HG02642 (cell line): ENCODE measurements at regions not wholly inside any gene's neighbourhood (a gene's known extent, or its start where the extent isn't known, plus 50 kb on each side); places are given as distances from the start of the nearest gene placed in this dataset.
"Not testable (repeated sequence)": the region's sequence is repeated elsewhere in the genome, so short reads cannot be mapped to it uniquely, and the experiment has no call there.

Experiments used
- ATAC-seq: cut with Tn5 transposase; IDR thresholded peaks from one replicate; pipeline ENCODE4 v1.9.1; 2021; ENCODE audit warnings: mild to moderate bottlenecking; ENCODE audit not compliant: unreplicated experiment, poor library complexity

DNA sequence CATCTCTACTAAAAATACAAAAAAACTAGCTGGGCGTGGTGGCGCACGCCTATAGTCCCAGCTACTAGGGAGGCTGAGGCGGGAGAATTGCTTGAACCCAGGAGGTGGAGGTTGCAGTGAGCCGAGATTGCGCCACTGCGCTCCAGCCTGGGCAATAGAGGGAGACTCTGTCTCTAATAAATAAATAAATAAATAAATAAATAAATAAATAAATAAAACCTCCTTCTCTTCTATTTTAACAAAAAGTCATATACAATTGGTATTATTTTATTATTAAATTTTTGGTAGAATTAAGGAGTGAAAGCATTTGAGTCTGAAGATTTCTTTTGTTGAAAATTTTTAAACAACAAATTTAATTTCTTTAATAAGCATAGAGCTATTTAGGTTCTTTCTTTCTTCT lies 301.7 kb downstream of the CD83 start:
- ATAC-seq = not testable (repeated sequence)

DNA sequence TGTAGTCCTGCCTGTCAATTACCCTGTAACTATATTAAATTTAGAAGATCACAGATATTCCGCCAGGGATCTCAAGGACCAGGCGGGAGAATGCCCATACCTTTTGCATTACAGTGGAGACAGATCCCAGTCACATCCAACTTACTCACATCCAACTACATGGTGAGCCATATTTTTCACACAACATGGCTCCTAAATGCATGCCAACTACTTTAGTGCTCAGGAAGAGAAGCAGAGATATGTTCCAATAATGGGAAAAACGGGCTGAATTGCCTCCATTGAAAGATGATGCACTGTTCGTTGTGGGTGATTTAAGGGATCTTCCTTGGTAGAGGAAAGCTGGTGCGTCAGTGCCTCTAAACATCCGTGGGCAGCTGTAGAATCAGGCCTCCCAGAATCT lies 304.5 kb downstream of the CD83 start:
- ATAC-seq = no peak

DNA sequence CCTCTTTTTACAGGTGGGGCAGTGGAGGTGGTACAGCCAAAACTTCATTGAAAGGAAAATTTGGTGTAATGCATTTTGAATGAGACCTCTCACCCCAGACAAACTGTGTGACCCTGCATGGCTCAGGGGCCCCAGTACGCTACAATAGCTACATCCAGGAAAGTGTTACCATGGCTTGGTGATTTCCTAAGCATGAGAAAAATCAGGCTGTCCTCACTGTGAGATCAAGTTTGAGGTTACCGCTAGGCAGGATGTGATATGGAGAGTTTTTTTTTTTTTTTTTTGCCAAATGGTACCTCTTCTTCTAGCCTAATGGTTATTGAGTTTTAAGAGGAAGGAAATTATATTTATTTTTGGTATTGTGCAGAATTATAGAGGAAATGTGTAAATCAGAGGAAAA lies 305.3 kb downstream of the CD83 start:
- no peak for ATAC-seq

DNA sequence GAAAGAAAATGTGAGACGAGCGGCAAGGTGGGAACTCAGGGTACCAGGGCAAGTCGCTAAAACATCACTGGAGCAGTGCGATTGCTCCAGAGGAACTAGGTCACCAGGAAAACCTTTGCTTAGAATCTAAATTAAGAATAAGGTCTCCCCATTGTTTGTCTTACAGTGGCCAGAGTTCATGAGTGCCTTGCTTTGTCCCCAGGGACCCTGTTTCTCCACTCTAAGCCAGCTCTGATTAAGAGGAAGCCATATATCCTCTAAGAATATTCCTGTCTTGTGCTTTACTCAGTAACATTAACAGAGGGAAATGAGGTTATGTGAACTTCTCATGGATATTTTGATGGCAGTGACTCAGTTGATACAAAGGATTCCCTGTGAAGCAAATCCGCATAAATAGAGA lies 305.8 kb downstream of the CD83 start:
- ATAC-seq = no peak

DNA sequence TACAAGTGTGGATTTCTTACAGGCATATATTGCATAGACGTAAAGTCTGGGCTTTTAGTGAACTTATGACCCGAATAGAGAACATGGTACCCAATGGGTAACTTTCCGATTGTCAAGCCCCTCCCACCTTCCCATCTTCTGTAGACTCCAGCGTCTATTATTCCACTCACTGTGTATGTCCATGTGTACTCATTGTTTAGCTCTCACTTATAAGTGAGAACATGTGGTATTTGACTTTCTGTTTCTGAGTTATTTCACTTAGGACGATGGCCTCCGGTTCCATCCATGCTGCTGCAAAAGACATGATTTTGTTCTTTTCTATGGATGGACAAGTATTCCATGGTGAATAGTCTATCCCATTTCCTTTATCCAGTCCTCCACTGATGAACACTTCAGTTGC lies 306.4 kb downstream of the CD83 start:
- ATAC-seq = no peak

DNA sequence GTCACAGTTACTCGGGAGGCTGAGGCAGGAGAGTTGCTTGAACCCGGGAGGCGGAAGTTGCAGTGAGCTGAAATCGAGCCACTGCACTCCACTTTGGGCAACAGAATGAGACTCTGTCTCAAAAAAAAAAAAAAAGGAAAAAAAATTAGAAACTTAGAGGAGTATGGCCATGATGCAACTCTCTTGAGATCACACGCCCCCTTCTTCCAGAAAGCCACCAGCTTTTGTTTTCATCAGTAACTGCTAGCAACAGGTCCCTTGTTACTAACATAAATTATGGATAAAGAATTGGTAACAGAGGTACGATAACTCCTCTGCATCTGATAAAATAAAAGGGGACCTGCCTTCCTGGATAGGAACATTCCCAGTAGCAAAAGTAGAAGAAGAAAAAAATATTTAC lies 308.2 kb downstream of the CD83 start:
- no peak for ATAC-seq

DNA sequence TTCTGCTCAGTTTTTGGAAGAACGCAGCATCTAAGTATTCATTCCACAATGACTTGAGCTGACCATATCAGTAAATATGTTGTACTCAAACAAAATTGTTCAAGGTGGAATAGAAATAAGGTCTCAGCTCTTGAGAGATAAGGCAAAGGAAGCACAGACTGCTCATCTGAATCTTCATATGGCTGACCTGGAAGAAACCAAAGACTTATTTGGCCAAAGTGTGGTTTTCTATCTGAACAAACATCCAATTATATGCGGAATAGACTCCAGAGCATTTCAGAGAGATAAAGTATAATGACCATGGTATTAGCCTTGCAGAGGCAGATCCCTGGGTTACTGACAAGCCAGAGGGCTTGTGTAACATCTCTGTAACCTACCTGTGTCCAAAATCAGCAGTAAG lies 308.7 kb downstream of the CD83 start:
- no peak for ATAC-seq

DNA sequence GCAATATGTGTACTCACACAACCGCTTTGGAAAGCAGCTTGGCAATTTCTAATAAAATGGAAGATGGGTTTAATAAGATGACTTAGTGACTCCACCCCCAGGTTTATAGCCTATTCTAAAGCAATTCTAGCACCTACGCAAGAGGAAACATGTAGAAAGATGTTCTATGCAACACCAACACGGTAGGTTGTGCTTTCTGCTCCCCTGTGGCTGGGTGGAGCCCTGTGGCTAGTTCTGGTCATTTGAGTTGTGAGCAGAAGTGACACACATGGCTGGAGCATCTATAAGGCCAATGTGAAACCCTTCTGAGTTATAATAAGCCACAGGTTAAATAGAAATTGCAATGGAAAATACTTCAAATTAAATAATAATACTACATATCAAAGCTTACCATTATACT lies 310.7 kb downstream of the CD83 start:
- no peak for ATAC-seq

DNA sequence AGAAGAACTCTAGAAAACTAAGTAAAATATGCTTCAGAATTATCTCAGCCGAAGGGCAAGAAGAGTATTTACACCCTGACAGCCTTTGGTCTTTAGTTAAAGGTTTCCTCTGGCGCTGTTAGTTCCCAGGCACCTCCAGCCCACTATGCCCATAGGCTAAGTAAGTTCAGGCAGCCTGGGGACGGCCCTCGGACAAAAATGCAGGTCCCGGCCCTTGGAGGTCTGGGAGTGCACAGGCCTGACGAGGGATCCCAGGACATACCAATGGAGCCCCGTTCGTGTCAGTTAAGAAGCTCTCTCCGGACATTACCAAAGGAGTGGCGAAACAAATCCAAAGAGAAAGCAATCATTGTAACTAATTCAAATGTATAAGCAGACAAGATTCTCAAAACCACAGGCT lies 311.8 kb downstream of the CD83 start:
- ATAC-seq = no peak

DNA sequence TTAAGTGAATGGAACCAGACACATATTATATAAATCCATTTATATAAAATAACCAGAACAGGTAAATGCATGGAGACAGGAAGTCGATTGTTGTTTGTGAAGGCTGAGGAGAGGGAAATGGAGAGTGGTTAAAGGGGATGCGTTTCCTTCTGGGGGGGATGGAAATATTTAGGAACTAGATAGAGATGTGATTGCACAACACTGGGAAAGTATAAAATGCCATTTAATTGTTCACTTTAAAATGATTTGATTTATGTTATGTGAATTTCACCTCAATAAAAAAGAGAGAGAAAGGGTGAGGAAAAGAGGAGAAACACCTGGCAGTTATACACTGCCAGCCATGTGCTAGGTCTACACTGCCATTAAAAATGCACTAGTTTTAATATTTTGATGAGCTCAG lies 312.6 kb downstream of the CD83 start:
- ATAC-seq = no peak

DNA sequence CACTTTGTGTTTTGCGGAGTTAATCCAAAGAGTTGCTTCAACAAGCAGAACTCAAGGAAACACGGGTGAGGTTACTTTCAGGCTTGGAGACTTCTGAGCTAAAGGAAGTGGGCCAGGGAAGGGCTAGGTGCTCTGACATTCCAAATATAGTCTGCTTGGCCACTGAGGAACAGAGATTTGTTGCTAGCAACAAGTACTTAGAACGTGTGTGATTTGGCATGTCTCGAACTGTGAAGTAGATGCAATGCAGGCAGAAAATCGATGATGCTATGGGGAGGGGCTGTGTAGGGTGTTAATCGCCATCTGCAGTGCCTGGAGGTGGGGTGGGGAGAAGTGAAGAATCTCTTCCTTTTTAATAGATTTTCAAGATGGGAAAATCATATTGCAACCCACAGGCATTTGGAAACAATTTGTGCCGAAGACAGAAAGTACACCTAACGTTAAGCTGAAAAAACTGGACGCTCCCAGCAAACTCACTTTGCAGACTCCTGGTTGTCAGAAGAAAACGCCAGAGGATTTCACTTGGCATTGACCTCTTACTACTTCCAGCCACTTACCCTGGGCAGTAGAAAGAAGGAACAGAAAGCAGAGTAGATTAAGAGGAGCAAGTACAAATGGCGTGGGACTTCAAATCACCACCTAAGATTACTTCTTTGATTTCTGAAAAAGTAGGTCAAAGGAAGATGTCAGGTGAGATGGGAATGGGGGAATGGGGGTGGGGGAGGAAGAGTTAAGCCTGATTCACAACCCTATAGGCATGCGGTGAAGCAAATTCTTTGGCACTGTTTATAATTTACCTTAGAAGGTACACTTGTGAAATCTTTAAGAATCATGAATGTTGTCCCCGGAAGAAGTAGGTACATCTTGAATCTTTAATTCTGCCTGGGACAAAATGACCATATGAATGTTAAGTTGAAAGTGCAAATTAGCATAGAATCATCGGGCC lies 314.1 kb downstream of the CD83 start:
- ATAC-seq = no peak

DNA sequence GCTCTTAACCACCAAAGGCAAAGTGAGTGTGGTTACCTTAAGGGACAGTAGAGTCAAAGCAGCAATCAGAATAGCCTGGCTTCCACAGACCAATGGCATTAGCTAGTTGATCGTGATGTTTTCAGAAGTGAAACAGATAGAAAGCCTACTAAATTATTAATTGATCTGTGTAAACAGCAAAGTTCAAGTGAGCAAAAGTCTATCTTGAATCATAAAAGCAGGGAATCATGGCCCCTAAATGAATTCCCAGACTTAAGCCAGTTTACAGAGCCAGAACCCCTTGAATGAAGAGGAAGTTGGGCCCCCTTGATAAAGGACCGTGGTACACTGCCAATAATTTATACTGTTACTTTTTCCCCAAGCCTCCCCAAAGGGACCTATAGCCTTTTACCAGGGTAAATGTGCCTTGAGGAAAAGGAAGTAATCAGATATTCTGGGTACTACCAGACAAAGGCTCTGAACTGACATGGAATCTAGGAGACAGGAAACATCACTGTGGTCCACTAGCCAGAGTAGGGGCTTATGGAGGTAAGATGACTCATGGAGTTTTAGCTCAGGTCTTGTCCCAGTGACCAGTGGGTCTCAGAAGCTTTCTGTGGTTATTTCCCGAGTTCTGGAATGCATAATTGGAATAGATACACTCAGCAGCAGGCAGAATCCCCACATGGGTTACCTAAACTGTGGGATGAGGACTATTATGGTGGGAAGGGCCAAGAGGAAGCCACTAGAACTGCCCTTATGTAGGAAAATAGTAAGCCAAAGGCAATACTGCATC lies 317.5 kb downstream of the CD83 start:
- ATAC-seq = no peak

DNA sequence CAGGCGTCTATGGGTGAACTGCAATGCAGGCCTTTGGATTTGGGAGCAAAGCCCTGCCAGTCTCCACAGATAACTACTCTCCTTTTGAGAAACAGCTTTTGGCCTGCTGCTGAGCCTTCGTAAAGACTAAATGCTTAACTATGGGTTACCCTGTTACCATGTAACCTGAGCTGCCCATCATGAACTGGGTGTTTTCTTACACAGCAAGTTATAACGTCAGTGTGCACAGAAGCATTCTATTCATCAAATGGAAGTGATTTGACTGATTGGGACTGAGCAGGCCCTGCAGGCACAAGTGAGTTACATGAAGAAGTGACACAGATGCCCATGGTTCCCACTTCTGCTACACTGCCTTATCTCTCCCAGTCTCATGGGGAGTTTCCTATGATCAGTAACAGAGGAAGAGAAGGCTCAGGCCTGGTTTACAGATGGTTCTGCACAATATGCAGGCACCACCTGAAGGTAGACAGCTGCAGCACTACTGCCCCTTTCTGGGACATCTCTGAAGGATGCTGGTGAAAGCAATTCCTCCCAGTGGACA lies 319.1 kb downstream of the CD83 start:
- no peak for ATAC-seq

DNA sequence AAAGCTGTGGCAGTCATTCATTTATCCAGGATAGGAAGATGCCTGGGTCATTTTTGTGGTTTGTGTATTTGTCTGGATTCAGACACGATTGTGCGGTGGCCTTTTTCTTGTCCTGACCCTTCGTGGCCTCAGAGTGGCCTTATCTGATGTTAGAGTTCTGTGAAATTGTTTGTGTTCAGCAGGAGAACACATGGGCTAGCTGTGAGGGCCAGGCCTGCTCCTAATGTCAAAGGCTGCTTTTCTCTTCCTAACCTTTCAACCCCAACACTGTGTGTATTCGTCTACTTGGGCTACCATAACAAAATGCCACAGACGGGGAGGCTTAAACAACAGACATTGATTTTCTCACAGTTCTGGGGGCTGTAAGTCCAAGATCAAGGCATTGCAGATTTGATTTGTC lies 321.8 kb downstream of the CD83 start:
- ATAC-seq = no peak

DNA sequence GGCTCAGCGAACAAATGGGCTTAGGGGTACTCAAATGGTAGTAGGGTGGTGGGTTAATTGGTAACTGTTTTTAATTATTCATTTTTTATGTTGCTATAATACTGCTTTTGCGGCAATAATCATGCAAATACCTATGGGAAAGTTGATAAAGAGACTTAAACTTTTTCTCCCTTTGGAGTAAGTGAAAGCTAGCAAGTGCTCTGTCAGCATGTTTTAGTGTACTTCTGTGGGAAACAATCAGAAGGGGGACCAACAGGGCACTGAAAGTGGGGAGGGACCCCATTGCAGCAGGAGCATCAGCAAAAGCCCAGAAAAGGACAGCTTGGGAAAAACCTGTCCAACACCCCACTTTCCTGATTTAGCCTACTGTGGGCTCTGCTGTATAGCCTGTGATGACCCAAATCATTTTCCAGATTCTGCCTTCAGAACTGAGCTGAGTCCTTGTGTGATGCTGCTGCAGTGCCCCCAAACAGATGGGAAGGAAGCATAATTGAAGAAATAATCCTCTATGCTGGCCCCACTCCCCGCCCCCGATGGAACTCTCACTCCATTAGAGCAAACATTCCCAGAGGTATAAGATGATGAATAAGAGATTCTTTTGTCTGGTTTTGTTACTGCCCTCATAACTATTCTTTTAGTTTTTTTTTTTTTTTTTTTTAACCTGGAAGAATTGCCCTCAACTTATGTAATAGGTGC lies 322.8 kb downstream of the CD83 start:
- no peak for ATAC-seq

DNA sequence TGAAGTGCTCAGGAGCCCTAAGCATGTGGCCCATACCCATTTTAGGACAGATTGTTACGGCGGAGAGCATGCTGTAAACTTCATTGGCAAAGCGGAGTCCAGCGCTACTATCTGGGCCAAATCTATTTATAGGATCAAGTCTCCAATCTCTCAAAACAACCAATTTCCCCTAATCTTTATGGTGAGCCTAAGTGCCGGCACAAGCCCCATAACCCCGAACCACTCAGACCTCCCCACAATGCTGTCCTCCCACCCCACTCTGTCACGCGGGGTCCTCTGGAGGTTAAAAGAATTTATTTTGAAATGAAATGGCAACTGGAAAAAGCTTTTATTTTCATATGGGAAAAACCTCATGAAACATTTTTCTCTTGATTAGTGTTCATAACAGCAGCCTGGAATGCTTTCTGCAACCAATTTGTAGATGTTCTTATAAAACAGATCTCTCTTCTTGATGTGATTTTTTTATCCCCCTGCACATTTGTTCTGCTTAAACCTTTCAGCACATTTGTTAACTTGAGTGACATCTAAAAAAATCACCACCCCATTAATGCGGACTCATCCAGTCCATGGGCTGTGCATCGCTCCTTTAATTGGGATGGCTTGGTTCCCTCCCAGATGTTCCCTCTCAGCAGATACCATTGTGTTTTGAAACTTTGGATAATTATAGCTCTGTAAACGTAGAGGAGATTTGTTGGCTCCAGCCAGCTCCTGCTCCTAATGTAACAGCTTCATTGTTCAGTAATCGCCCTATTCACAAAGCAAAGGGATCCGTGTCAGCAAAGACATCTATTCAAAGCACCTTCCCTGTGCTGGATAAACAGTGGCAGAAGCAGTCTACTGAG lies 323.6 kb downstream of the CD83 start:
- no peak for ATAC-seq

DNA sequence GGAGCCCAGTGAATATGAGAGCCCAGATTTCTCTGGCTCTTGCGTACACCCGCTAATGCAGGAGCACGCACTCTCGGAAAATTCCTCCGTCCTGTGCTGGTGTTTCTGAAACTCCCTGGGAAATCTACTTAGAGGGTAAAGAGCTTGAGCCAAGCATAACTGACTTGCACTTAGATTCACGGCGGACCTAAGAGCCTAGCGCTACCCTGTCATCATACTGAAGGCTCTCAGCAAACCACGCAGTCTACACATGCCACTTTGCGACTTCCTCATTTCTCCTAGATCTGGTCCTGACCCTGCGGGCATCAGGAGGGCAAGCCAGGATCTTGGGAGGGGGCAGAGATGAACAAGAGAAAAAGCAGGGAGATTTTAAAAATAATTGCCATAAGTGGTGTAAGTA lies 324.7 kb downstream of the CD83 start:
- ATAC-seq = no peak

DNA sequence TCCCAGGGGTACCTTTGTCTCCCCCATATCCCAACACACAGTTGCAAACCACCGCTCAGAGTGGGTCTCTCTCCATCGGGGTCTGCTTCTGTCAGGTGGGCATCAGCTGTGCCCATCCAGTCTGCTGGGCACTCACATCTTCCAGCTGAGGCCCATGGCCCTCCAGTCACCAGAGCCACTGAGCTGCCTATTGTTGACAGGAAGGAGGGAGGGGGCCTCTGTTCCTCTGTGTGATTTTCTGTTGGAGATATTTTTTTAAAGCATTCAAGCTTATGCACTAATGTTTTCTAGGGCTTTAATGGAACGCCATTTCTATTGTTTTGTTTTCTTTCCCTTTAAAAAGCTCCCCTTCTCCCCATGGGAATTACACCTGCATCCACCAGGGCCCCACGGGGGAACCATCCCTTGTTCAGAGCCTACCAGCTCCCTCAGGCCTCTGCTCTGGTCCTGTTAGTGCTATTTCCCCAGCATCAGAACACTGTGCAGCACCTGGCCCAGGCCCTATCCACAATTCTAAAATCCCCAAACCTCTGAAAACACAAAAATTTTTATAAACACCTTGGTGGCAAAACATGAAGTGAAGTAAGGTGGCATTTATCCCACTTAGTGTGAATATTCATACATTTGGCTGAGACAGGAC lies 326.2 kb downstream of the CD83 start:
- ATAC-seq = no peak

DNA sequence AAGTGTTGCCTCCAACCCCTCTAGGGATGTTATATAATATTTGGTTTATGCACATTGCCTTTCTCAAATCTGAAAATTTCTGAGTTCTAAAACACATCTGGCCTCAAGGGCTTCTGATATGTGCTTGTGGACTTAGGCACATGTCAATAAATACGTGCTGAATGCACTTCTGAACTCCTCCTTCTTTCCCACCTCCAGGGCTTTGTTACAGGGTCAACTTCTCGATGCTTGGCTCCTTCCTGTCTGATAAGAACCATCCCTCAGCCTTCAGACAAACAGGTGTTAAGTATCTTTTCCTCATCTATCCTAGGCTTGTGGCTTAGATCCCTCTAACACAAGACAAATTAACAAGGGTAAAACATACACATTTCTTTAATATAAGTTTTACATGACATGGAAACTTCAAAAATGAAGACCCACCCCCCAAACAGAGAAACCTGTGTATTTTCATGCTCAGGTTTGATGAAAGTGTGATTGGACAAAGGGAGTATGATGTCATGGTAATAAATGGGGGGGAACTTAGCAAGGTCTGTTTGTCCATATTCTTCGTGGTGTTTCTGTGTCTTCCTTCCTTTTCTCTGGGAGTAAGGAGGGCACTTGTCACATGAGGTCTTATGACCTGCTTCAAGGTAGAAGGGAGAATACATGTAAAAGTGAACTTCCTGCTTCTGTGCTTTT lies 326.9 kb downstream of the CD83 start:
- no peak for ATAC-seq
